Caco-2 (cell line): ENCODE measurements at regions not wholly inside any gene's neighbourhood (a gene's known extent, or its start where the extent isn't known, plus 50 kb on each side); places are given as distances from the start of the nearest gene placed in this dataset.

Source experiments
- BruUV-seq: library from RNA; stranded (reverse); fragments of 400-500 nt; replicated peaks from 2 replicates; lab custom pipeline; 2021; lab: Mats Ljungman, UMichigan
- CTCF ChIA-PET: fragments of 300-600 bp; sonication (Branson Sonifier 250); formaldehyde crosslinking; loops from one replicate; lab custom pipeline; 2022; ENCODE audit warnings: antibody characterized with exemption; lab: Charles Lee
- POLR2A ChIA-PET: fragments of 300-600 bp; sonication (Branson Sonifier 250); formaldehyde crosslinking; loops from one replicate; lab custom pipeline; 2022; ENCODE audit warnings: antibody characterized with exemption; lab: Charles Lee
- DNase-seq, 2 experiments: peaks; one replicate each; pipeline versions ENCODE4 v3.0.0 to v3.0.0-alpha.2; 2020 to 2022
- H3K27me3 ChIP-seq: replicated peaks from 2 replicates; pipeline ENCODE4 v1.6.0; 2011; ENCODE audit warnings: low read length; ENCODE audit not compliant: control insufficient read depth, insufficient read depth
- H3K36me3 ChIP-seq: 2 replicates; pipeline ENCODE4 v1.5.1; 2011; ENCODE audit warnings: low read length; ENCODE audit not compliant: control insufficient read depth, insufficient read depth
- H3K4me1 ChIP-seq: fragments of 250-450 bp; sonication (Bioruptor Pico); 2 replicates; pipeline ENCODE4 v1.5.1; 2020; ENCODE audit warnings: mild to moderate bottlenecking
- H3K4me3 ChIP-seq: 2 replicates; pipeline ENCODE4 v1.5.1; 2011; ENCODE audit warnings: low read depth, mild to moderate bottlenecking, control low read depth, low read length
- H3K9me3 ChIP-seq: fragments of 250-450 bp; sonication (Bioruptor Pico); 2 replicates; pipeline ENCODE4 v1.5.1; 2020; ENCODE audit warnings: mild to moderate bottlenecking, moderate library complexity
- H3K27ac Mint-ChIP-seq: one replicate; pipeline ENCODE4 v1.8.0; 2022; ENCODE audit warnings: mixed read lengths; ENCODE audit not compliant: unreplicated experiment
- H3K27me3 Mint-ChIP-seq: one replicate; pipeline ENCODE4 v1.8.0; 2022; ENCODE audit warnings: mixed read lengths; ENCODE audit not compliant: insufficient read depth, unreplicated experiment
- H3K36me3 Mint-ChIP-seq: one replicate; pipeline ENCODE4 v1.8.0; 2022; ENCODE audit warnings: mild to moderate bottlenecking, mixed read lengths; ENCODE audit not compliant: insufficient read depth, unreplicated experiment
- H3K4me1 Mint-ChIP-seq: one replicate; pipeline ENCODE4 v1.8.0; 2022; ENCODE audit warnings: low read depth, mixed read lengths; ENCODE audit not compliant: unreplicated experiment
- H3K4me3 Mint-ChIP-seq: one replicate; pipeline ENCODE4 v1.8.0; 2022; ENCODE audit warnings: mild to moderate bottlenecking, moderate library complexity, mixed read lengths; ENCODE audit not compliant: unreplicated experiment
- H3K9me3 Mint-ChIP-seq: one replicate; pipeline ENCODE4 v1.8.0; 2022; ENCODE audit warnings: mixed read lengths; ENCODE audit not compliant: unreplicated experiment
- intact Hi-C: fragments of 100-400 bp; cut with micrococcal nuclease; formaldehyde crosslinking; loops from one replicate; pipeline ENCODE4 v1.10.0; 2022; ENCODE audit not compliant: unreplicated experiment
- TF ChIP-seq, protein P1 (sequence below), 2 experiments: fragments of 200-600 bp in 1 of 2; IDR thresholded peaks; 1 replicate in 1 of 2; 2 replicates in 1 of 2; pipeline versions ENCODE4 v1.5.1 to v1.8.0; 2011 to 2022; ENCODE audit warnings: antibody characterized with exemption in 1 of 2, control low read depth in 1 of 2, inconsistent platforms in 1 of 2, low read depth in 1 of 2, low read length in 1 of 2, mild to moderate bottlenecking in 1 of 2, moderate library complexity in 1 of 2; ENCODE audit not compliant: insufficient read depth in 1 of 2, severe bottlenecking in 1 of 2, unreplicated experiment in 1 of 2

DNA sequence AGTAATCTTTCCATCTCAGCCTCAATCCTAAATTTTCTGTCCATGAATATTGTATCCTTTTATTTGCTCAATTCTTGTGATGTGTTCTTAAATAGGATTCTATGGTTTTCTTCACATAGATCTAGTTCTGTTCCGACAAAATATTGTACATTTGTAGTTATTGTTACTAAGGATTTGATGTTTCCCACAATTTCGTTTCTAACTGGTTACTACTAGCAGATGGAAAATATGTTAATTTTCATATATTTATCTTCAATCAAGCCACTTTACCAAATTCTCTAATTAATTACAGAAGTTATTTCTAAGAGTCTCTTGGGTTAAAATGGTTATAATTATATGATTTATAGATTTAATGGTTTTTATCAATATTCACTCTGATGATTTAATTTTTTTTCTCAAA, 60.3 kb downstream of the SEC61B start:
- ChIA-PET POLR2A (no interaction called here), CTCF (no interaction called here)
- H3K27me3 Mint-ChIP-seq, result peaks cover 19% of the 10 kb centered on the region
- no peaks in the 10 kb centered on the region for H3K36me3 ChIP-seq
- H3K4me1 ChIP-seq, result no peaks in the 10 kb centered on the region
- no peaks in the 10 kb centered on the region for H3K36me3 Mint-ChIP-seq
- no peaks in the 10 kb centered on the region for H3K27me3 ChIP-seq
- intact Hi-C loops, result no loop called here
- H3K9me3 Mint-ChIP-seq, result no peaks in the 10 kb centered on the region
- no peaks in the 10 kb centered on the region for H3K4me1 Mint-ChIP-seq
- no peaks in the 10 kb centered on the region for H3K9me3 ChIP-seq
- H3K27ac Mint-ChIP-seq, result no peak overlapping the region
- no peak overlapping the region for H3K4me3 ChIP-seq
- BruUV-seq, result no TSS peak
- no peak overlapping the region for H3K4me3 Mint-ChIP-seq
- no peak for DNase-seq
- TF ChIP-seq, protein P1, sequence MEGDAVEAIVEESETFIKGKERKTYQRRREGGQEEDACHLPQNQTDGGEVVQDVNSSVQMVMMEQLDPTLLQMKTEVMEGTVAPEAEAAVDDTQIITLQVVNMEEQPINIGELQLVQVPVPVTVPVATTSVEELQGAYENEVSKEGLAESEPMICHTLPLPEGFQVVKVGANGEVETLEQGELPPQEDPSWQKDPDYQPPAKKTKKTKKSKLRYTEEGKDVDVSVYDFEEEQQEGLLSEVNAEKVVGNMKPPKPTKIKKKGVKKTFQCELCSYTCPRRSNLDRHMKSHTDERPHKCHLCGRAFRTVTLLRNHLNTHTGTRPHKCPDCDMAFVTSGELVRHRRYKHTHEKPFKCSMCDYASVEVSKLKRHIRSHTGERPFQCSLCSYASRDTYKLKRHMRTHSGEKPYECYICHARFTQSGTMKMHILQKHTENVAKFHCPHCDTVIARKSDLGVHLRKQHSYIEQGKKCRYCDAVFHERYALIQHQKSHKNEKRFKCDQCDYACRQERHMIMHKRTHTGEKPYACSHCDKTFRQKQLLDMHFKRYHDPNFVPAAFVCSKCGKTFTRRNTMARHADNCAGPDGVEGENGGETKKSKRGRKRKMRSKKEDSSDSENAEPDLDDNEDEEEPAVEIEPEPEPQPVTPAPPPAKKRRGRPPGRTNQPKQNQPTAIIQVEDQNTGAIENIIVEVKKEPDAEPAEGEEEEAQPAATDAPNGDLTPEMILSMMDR (IDR thresholded peaks at IDR 0.05; ENCODE audit: insufficient read depth in 1 of 2, low read depth in 1 of 2, low read length in 1 of 2, severe bottlenecking in 1 of 2, unreplicated experiment in 1 of 2), result no peak

- no peak overlapping the region for H3K4me3 ChIP-seq
- TF ChIP-seq, protein P1 (IDR thresholded peaks at IDR 0.05; ENCODE audit: insufficient read depth in 1 of 2, low read depth in 1 of 2, low read length in 1 of 2, severe bottlenecking in 1 of 2, unreplicated experiment in 1 of 2), result no peak
- Mint-ChIP-seq H3K36me3 (no peaks in the 10 kb centered on the region), H3K4me1 (no peaks in the 10 kb centered on the region), H3K4me3 (no peak overlapping the region), H3K9me3 (no peaks in the 10 kb centered on the region), H3K27ac (no peak overlapping the region), H3K27me3 (peaks cover 23% of the 10 kb centered on the region)
- H3K9me3 ChIP-seq, result no peaks in the 10 kb centered on the region
- no peaks in the 10 kb centered on the region for H3K27me3 ChIP-seq
- DNase-seq, result no peak
- ChIA-PET CTCF (no interaction called here), POLR2A (no interaction called here)
- no peaks in the 10 kb centered on the region for H3K4me1 ChIP-seq
- intact Hi-C loops, result no loop called here
- no TSS peak for BruUV-seq
- H3K36me3 ChIP-seq, result no peaks in the 10 kb centered on the region
Observed at GRCh38 chr9:99285965-99286364, 63.9 kb downstream of the SEC61B start.

GRCh38 chr9:99286536-99286935, 64.5 kb downstream of the SEC61B start:
- H3K27ac Mint-ChIP-seq, result no peak overlapping the region
- no peaks in the 10 kb centered on the region for H3K9me3 Mint-ChIP-seq
- no peaks in the 10 kb centered on the region for H3K4me1 ChIP-seq
- no peaks in the 10 kb centered on the region for H3K9me3 ChIP-seq
- no peak for DNase-seq
- no peaks in the 10 kb centered on the region for H3K4me1 Mint-ChIP-seq
- H3K27me3 ChIP-seq, result no peaks in the 10 kb centered on the region
- H3K36me3 Mint-ChIP-seq, result no peaks in the 10 kb centered on the region
- no peak overlapping the region for H3K4me3 ChIP-seq
- intact Hi-C loops, result no loop called here
- H3K27me3 Mint-ChIP-seq, result peaks cover 23% of the 10 kb centered on the region
- H3K36me3 ChIP-seq, result no peaks in the 10 kb centered on the region
- TF ChIP-seq, protein P1 (IDR thresholded peaks at IDR 0.05; ENCODE audit: insufficient read depth in 1 of 2, low read depth in 1 of 2, low read length in 1 of 2, severe bottlenecking in 1 of 2, unreplicated experiment in 1 of 2), result no peak
- ChIA-PET CTCF (no interaction called here), POLR2A (no interaction called here)
- H3K4me3 Mint-ChIP-seq, result no peak overlapping the region
- BruUV-seq, result no TSS peak
